Kasumi-1 (cell line): ENCODE measurements at regions not wholly inside any gene's neighbourhood (a gene's known extent, or its start where the extent isn't known, plus 50 kb on each side); places are given as distances from the start of the nearest gene placed in this dataset.
A peak's percentile ranks its signal among the peaks of the same experiment; 100 is the strongest.
"Not testable (repeated sequence)": the region's sequence is repeated elsewhere in the genome, so short reads cannot be mapped to it uniquely, and the experiment has no call there.

Source experiments
- DNase-seq, 2 experiments: peaks; one replicate each; lab custom pipeline; 2025; lab: John Stamatoyannopoulos, UW

- DNase-seq: no peak
These were observed 133.5 kb upstream of the PRR16 start for GRCh38 chr5:120330558-120330957.

DNA sequence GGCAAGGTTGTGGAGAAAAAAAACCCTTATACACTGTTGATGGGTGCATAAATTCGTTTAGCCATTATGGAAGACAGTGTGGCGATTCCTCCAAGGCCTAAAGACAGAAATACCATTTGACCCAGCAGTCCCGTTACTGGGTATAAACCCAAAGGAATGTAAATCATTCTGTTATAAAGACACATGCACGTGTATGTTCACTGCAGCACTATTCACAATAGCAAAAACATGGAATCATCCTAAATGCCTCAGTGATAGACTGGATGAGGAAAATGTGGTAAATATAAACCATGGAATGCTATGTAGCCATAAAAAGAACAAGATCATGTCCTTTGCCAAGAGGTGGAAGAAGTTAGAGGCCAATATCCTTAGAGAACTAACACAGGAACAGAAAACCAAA is 119.9 kb upstream of the PRR16 start:
- no peak for DNase-seq

DNA sequence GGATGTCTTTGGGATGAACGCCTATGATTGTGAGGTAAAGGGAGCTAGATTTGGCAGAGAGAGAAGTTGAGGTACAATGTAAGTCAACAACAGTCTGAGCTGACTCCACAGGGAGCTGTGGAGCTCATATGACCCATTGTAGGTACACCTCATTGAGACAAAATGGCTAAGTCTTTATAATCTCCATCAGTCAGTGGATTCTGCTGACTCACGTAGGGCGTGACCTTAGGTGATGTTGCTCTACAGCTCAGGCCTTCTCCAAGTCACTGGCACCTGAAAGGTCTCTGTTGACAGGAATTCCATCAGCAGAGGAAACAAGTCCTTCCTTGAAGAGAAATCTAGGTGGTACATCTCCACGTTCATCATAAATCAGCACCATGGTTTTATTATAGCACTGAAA is 118.2 kb upstream of the PRR16 start:
- no peak for DNase-seq

DNA sequence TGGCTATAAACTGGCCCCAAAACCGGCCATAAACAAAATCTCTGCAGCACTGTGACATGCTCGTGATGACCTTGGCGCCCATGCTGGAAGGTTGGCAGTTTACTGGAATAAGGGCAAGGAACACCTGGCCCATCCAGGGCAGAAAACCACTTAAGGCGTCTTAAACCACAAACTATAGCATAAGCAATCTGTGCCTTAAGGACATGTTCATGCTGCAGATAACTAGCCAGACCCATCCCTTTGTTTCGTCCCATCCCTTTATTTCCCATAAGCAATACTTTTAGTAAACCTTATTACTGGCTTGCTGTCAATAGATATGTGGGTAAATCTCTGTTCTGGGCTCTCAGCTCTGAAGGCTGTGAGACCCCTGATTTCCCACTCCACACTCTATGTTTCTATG is 113.0 kb upstream of the PRR16 start:
- not testable (repeated sequence) for DNase-seq

DNA sequence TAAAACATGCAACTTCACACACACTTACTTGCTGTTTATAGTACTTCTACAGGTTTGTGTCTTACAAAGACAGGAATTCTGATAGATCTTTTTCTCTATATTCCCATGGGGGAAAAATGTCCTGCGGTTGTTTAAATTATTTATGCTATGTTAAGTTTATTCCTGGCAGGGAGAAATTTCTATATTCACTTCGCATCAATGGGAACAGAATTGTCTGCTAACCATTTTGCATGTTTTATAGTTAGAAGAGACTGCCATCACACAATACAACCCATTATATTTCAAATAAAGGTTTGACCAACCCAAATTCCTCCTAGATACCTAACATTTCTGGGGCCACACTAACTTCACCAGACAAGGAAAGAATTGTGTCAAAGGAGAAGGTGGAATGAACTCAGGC is 110.0 kb upstream of the PRR16 start:
- no peak for DNase-seq

GRCh38 chr5:120358949-120359348 is 105.2 kb upstream of the PRR16 start:
- DNase-seq: no peak

DNA sequence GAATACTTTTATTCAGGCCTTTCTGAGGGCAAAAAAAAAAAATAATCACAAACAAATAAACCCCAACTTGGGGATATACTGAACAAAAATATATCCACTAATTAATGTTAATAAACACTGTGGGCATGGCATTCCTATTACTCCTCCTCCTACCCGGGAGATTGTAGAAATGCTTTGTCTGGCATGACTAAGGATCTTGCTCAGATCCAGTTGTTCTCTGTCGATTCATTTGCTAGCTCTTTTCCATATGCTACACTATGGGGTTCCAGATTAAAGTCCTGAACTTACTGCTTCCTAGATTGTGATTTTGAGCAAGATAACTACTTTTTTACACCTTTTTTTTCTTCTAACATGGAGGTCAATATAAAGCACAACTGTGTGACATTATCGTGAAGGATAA is 102.2 kb upstream of the PRR16 start:
- no peak for DNase-seq

DNA sequence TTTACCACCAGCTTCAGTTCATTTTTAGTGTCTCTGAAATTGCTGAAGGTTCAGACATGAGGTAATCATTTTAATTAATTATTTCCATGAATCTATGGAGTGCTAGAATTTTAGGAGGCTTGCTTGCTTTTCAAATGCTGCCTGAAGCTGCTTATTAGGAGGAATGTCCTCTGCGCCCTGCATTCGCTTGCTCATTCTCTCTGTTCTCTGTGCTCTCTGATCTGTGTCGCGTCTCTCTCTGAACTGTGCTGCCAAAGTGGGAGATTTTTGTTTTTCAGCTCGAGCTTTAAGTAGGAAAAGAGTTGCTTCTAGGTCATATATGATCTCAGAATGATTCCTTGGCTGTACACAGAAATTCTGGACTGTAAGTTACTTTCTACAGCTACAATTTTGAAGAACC is 101.7 kb upstream of the PRR16 start:
- DNase-seq: no peak

DNA sequence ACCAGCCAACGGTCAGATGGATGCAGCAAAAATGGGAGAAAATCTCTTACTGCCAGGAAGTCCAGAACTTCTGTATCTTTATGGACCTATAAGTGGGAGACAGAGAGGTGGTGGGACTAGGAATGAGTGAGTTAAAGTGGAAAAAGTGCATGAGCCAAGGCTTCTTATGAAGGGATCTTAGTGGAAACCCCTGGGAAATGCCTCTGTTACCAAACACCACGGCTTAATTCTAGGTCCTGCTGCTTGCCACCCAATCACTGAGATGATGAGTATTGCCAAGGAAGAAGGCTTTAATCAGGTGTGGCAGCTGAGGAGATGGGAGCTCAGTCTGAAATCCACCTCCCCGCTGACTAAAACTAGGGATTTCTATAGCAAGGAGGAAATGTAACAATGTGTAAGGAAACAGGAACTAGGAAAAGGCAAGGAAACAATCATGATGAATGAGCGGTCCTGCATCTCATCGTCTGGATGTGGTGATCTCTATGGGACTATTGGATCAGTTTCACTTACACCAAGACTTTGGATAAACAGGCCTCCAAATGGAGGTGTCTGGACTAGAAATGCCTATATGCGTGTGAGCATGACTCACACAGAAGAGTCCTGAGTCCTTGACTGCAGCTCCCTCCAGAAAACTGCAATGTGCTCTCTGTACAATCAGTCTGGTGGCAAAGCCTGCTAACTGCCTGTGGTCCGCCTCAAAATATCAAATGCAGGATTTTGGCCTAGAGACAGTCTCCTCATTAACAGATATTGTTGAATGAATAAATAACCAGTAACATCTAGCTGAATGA is 98.2 kb upstream of the PRR16 start:
- DNase-seq: no peak

DNA sequence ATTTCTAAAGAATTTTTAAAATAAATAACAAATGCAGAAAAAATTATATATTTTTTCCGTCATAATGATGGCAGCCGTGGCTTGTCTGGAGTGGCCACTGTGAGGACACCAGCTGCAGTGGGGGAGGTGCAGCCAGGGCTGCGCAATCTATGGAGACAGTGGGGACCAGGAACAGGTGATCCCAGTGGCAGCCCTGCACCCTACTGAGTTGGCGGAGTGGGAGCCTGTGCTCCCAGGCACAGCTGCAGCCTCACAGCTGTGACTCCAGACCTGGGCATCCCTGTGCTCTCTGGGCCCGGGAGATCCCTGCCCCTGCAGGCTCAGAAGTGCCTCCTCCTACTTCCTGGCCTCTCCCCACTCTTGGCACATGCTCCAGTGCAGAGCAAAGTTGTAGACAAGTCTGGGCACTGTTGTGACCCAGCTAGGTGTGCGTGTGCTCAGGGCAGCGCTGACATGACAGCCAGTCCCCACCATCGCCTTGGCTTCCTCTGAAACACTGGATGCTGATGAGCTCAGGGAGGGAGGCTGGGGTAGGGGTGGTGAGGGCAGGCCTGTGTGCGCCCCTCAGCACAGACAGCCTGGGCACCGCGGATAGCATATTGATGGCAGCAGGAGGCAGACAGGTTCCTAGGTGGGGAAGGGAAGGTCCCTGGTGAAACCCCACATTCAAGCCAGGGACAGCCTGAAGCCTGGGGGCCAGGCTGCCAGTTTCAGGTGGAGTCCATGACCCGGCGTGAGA is 96.0 kb upstream of the PRR16 start:
- no peak for DNase-seq

DNA sequence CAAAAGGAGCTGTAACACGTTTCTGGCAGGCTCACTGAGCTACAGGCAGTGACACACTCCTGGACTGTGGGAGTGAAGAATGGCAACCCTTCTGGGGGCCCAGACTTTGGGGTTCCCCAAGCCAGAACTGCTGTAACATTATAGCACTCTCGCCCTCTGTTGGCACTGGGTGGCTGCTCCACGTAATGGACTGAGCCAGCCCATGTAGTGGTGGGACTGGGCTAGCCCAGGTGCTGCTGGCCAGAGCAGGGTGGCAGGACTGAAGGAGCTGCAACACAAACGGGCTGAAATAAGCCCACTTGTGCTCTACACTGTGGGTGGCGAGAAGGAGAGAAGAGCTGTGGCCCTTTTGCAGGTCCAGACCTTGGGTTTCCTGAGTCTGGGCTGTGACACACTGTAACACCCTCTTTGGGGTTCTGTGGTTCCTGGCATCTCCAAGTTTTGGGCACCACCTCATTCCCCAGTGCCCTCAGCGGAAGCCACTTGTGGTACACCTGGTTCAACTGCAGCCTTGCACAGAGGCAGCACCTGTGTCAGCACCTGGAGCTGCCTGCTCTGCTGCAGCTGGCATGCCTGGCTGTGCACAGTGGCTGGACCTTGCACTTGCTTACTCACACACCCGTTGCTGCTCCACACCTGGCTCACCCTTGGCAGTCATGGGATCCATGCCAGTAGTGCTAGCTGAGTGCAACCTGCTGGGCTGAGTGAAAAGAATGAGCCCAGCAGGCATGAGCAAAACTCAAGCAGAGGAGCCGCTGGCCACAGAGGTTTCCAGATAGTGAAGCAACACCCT is 95.0 kb upstream of the PRR16 start:
- DNase-seq: no peak

DNA sequence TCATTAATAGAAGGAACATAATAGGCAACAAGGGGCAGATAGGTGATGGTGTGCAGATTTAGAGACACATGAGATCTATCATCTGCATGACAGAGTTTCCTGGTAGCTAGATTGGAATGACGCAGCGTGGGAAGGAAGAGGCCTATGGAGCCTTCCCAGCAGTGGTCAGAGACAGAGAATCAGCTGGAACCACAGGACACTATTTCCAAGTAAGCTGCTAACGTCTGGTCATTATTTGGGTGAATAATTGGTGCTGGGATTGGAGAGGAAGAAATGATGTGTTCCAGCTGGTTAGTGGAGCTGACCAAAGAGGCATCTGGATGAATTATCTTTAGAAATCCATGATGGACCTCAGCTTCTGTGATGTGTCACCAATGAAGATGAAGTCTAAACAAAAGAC is 91.2 kb upstream of the PRR16 start:
- no peak for DNase-seq

- no peak for DNase-seq
These were observed 88.9 kb upstream of the PRR16 start for GRCh38 chr5:120375248-120375647.

- no peak for DNase-seq
These were observed 83.5 kb upstream of the PRR16 start for GRCh38 chr5:120380644-120381043.

DNA sequence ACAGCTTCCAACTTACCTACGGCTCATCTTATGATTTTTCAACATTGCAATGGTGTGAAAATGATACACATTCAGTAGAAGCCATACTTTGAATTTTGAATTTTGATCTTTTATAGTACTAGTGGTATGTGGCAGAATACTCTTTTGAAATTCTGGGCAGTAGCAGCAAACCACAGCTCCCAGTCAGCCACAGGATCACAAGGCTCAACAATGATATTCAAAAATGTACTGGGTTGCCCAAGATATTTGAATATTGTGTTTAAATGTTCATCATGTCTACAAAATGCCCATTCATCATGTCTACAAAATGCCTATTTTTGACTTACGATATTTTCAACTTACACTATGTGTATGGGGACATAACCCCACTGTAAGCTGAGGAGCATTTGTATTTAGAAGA is 81.3 kb upstream of the PRR16 start:
- peak in 1 of 2 experiments; percentile 1 for DNase-seq

DNA sequence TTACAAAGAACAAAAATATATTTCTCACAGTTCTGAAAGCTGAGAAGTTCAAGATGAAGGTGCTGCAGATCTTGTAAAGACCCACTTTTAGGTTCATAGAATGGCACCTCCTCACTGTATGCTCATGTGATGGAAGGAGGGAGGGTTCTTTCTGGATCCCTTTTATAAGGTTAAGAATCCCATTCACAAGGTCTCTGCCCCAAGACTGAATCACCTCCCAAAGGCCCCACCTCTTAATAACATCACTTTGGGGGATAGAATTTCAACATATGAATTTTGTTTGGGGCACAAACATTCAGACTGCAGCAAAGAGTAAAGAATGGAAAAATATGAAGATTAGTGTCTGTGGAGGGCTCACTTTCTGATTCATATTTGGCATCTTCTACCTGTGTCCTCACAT is 77.1 kb upstream of the PRR16 start:
- DNase-seq: no peak

DNA sequence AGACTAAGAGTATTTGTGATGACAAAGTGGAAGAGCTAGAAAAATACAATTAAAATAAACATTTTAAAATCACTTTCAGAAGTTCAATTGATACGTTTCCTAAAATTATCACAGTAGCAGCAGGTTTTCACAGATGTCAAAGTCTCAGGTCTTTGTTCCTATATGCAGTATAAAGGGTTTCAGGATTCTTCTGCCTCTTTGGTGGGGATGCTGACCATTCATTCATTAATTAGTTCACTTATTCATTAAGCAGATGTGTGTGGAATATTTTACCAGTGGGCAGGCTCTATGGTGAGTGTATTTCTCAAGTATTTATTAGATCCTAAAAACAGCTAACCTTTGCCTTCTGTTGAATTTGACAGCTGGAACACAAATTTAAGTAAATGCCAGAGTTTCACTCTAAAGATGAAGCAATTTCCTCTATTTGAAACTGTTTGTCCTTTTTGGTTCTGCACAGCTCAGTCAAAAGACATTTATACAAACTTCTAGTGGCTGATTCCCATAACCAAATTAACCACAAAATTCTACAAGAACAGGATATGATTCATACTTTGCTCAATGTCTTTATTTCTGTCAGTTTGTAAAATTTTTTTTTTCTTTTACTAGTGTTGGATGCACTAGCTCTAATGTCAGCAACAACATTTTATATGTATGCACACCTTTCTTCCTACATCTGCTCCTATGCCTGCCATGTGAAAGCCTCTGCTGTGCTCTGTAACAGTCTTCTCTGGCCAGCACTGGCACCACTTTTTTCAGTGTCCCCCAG is 75.9 kb upstream of the PRR16 start:
- DNase-seq: peak; percentile 96

DNA sequence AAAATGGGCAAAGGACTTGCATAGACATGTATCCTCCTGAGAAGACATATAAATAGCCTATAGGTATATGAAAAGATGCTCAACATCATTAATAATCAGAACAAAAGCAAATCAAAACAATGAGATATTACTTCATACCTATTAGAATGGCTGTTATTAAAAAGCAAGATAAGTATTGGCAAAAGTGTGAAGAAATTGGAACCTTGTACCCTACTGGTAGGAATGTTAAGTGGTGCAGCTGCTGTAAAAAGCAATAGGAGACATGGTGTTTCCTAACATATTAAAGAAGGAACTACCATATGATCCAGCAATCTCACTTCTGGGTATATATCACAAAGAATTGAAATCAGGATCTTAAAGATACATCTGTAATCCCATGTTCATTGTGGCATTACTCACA is 69.8 kb upstream of the PRR16 start:
- no peak for DNase-seq

DNA sequence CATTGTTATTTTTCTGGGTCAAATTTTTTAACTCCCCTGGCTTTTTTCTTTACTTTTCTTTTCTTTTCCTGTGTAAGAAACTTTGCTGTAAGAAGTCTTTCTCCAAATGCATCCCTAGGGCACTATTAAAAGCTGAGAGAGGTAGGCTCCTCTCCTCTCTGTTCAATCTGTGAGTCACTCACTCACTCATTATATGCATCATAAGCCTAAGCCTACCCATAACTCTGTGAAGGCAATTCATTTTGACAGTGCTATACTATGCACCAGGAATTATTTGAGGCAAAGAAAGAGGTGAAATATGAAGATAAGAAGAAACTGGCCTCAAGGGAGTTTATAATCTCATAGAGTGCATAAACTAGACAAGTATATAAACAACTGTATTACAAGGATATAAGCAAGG is 67.9 kb upstream of the PRR16 start:
- no peak for DNase-seq

GRCh38 chr5:120400356-120400755 is 63.7 kb upstream of the PRR16 start:
- DNase-seq: no peak

- DNase-seq: no peak
These were observed 61.5 kb upstream of the PRR16 start for GRCh38 chr5:120402606-120403005.

GRCh38 chr5:120405286-120405864 is 58.7 kb upstream of the PRR16 start:
- peak in 1 of 2 experiments; percentile 7 for DNase-seq
